ENCODE measurements at regions not wholly inside any gene's neighbourhood (a gene's known extent, or its start where the extent isn't known, plus 50 kb on each side); places are given as distances from the start of the nearest gene placed in this dataset.
"Not testable (repeated sequence)": the region's sequence is repeated elsewhere in the genome, so short reads cannot be mapped to it uniquely, and the experiment has no call there.

GRCh38 chr16:22572331-22573224 is 61.9 kb downstream of the NPIPB5 start:
- not testable (repeated sequence) for TF ChIP-seq CTCF (conservative IDR thresholded peaks at IDR 0.05; ENCODE audit: low read length); EZH2phosphoT487 (IDR thresholded peaks at IDR 0.05; ENCODE audit: borderline replicate concordance, low read depth, low read length)

Measured in OCI-LY7 (cell line).